ENCODE measurements at regions not wholly inside any gene's neighbourhood (a gene's known extent, or its start where the extent isn't known, plus 50 kb on each side); places are given as distances from the start of the nearest gene placed in this dataset.

GRCh38 chr20:63134201-63134612 is 81.7 kb downstream of the YTHDF1 start:
- ATAC-seq: no peak
- TF ChIP-seq TOX (CRISPR knock-in tag; IDR thresholded peaks at IDR 0.05; ENCODE audit: borderline replicate concordance) (no peak), SNAI2 (CRISPR knock-in tag; IDR thresholded peaks at IDR 0.05) (no peak), POU6F1 (CRISPR knock-in tag; IDR thresholded peaks at IDR 0.05; ENCODE audit: borderline replicate concordance, low read depth) (no peak), ZNF565 (CRISPR knock-in tag; conservative IDR thresholded peaks at IDR 0.05; ENCODE audit: low read depth) (no peak), TSHZ2 (CRISPR knock-in tag; IDR thresholded peaks at IDR 0.05) (no peak), PATZ1 (CRISPR knock-in tag; IDR thresholded peaks at IDR 0.05; ENCODE audit: borderline replicate concordance) (no peak), ESRRG (CRISPR knock-in tag; IDR thresholded peaks at IDR 0.05) (no peak), OSR1 (CRISPR knock-in tag; IDR thresholded peaks at IDR 0.05) (no peak), TCF4 (CRISPR knock-in tag; IDR thresholded peaks at IDR 0.05; ENCODE audit: borderline replicate concordance) (no peak), RARB (CRISPR knock-in tag; IDR thresholded peaks at IDR 0.05) (no peak)

- TF ChIP-seq CREB5 (CRISPR knock-in tag; IDR thresholded peaks at IDR 0.05; ENCODE audit: low read depth): no peak
- TF ChIP-seq ZNF70 (CRISPR knock-in tag; IDR thresholded peaks at IDR 0.05): no peak
- TF ChIP-seq ZFP30 (CRISPR knock-in tag; IDR thresholded peaks at IDR 0.05): no peak
- TF ChIP-seq TCF4 (CRISPR knock-in tag; IDR thresholded peaks at IDR 0.05; ENCODE audit: borderline replicate concordance): no peak
- TF ChIP-seq ESRRG (CRISPR knock-in tag; IDR thresholded peaks at IDR 0.05): no peak
- no peak for TF ChIP-seq POU6F1 (CRISPR knock-in tag; IDR thresholded peaks at IDR 0.05; ENCODE audit: borderline replicate concordance, low read depth)
- no peak for TF ChIP-seq ISL1 (CRISPR knock-in tag; IDR thresholded peaks at IDR 0.05)
- TF ChIP-seq GLIS3 (CRISPR knock-in tag; IDR thresholded peaks at IDR 0.05): no peak
- TF ChIP-seq ZNF8 (CRISPR knock-in tag; IDR thresholded peaks at IDR 0.05): no peak
- no peak for TF ChIP-seq OSR1 (CRISPR knock-in tag; IDR thresholded peaks at IDR 0.05)
- no peak for TF ChIP-seq RARB (CRISPR knock-in tag; IDR thresholded peaks at IDR 0.05)
- TF ChIP-seq BACH2 (CRISPR knock-in tag; IDR thresholded peaks at IDR 0.05; ENCODE audit: borderline replicate concordance): no peak
Measured at GRCh38 chr20:63133481-63134091, 82.3 kb downstream of the YTHDF1 start.

GRCh38 chr20:63132715-63133471 is 83.0 kb downstream of the YTHDF1 start:
- no peak for ATAC-seq
- TF ChIP-seq ESRRG (CRISPR knock-in tag; IDR thresholded peaks at IDR 0.05): no peak

More at GRCh38 chr20:63133481-63134091, 82.3 kb downstream of the YTHDF1 start:
- no peak for ATAC-seq

Measured in SK-N-SH treated with all-trans-retinoic acid at 6 μM for 48 hours (cell line).